K562 (cell line): ENCODE measurements at regions not wholly inside any gene's neighbourhood (a gene's known extent, or its start where the extent isn't known, plus 50 kb on each side); places are given as distances from the start of the nearest gene placed in this dataset.

ENCODE experiments used
- ATAC-seq: fragments of 200-7000 bp; cut with Tn5 transposase; 3 replicates; pipeline ENCODE4 v1.9.1; 2020; ENCODE audit warnings: moderate library complexity
- BruUV-seq: library from RNA; stranded (reverse); fragments of 400-500 nt; replicated peaks from 2 replicates; lab custom pipeline; 2021; lab: Mats Ljungman, UMichigan
- CTCF ChIA-PET: fragments of 300-600 bp; formaldehyde crosslinking; extraction: SDS; loops from one replicate; lab custom pipeline; 2021; ENCODE audit warnings: low intra/inter-chr PET ratio; lab: Yijun Ruan, JAX
- POLR2A ChIA-PET: fragments of 300-600, 350-650 bp; sonication (Branson Sonifier 250); formaldehyde crosslinking; extraction: SDS; loops from one replicate; lab custom pipeline; 2021; ENCODE audit warnings: antibody characterized with exemption, inconsistent platforms; lab: Yijun Ruan, JAX
- DNase-seq, 4 experiments: peaks; one replicate each; pipeline versions ENCODE4 v3.0.0 to v3.0.0-alpha.2; 2011 to 2018; ENCODE audit warnings: low spot score in 3 of 4, mixed read lengths in 3 of 4; ENCODE audit errors: extremely low read depth in 1 of 4
- FAIRE-seq: peaks from 2 replicates; lab custom pipeline; 2011; peaks lifted over from hg19 to GRCh38; lab: Jason Lieb, UNC
- H2AFZ ChIP-seq: 2 replicates; pipeline ENCODE4 v1.6.0; 2011; ENCODE audit warnings: low read depth, low read length, control low read depth, inconsistent platforms
- H3K27ac ChIP-seq: fragments of 200-600 bp; 3 replicates; pipeline ENCODE4 v1.8.0; 2011; ENCODE audit warnings: low read depth, mild to moderate bottlenecking, control low read depth, inconsistent platforms, low read length, moderate library complexity, mixed read lengths; ENCODE audit errors: extremely low read depth
- H3K27me3 ChIP-seq, 2 experiments: fragments of 300-600 bp in 1 of 2; 2 replicates in 1 of 2; 3 replicates in 1 of 2; pipeline versions ENCODE4 v1.6.0 to v1.8.0; 2011; ENCODE audit warnings: inconsistent platforms in 2 of 2, low read length in 2 of 2, mild to moderate bottlenecking in 1 of 2, mixed read lengths in 1 of 2, moderate library complexity in 1 of 2; ENCODE audit not compliant: control insufficient read depth in 2 of 2, insufficient read depth in 2 of 2
- H3K36me3 ChIP-seq: fragments of 300-600 bp; 3 replicates; pipeline ENCODE4 v1.8.0; 2011; ENCODE audit warnings: mild to moderate bottlenecking, low read length, inconsistent platforms; ENCODE audit not compliant: control insufficient read depth, insufficient read depth
- H3K4me1 ChIP-seq, 2 experiments: fragments of 200-600 bp in 1 of 2; replicated peaks in 1 of 2; 2 replicates in 1 of 2; 3 replicates in 1 of 2; pipeline versions ENCODE4 v1.5.1 to v1.8.0; 2011; ENCODE audit warnings: inconsistent platforms in 2 of 2, low read length in 2 of 2, mild to moderate bottlenecking in 1 of 2, mixed read lengths in 1 of 2, moderate library complexity in 1 of 2; ENCODE audit not compliant: control insufficient read depth in 2 of 2, insufficient read depth in 2 of 2
- H3K4me2 ChIP-seq: 2 replicates; pipeline ENCODE4 v1.6.1; 2011; ENCODE audit warnings: low read length, control low read depth, inconsistent platforms, mixed read lengths; ENCODE audit not compliant: insufficient read depth
- H3K4me3 ChIP-seq: fragments of 200-600 bp; sonication (generic), shearing (Covaris generic); 2 replicates; pipeline ENCODE4 v1.5.1; 2016; ENCODE audit warnings: control low read depth, inconsistent platforms
- H3K79me2 ChIP-seq: fragments of 200-600 bp; 3 replicates; pipeline ENCODE4 v1.8.0; 2011; ENCODE audit warnings: low read length, inconsistent platforms; ENCODE audit not compliant: control insufficient read depth, insufficient read depth
- H3K9ac ChIP-seq, 2 experiments: 2 replicates each; pipeline versions ENCODE4 v1.6.0 to v1.6.1; 2011; ENCODE audit warnings: low read depth in 2 of 2, low read length in 2 of 2, control low read depth in 1 of 2, inconsistent platforms in 1 of 2, mild to moderate bottlenecking in 1 of 2, mixed read lengths in 1 of 2; ENCODE audit not compliant: insufficient read depth in 1 of 2
- H3K9me1 ChIP-seq: one replicate; pipeline ENCODE4 v1.6.0; 2011; ENCODE audit warnings: inconsistent platforms, mild to moderate bottlenecking, low read length, moderate library complexity; ENCODE audit not compliant: control insufficient read depth, insufficient read depth
- H3K9me3 ChIP-seq: replicated peaks from 2 replicates; pipeline ENCODE4 v1.5.1; 2011; ENCODE audit warnings: low read depth, low read length, inconsistent platforms; ENCODE audit not compliant: control insufficient read depth, insufficient read depth
- H4K20me1 ChIP-seq: replicated peaks from 2 replicates; pipeline ENCODE4 v1.6.1; 2011; ENCODE audit warnings: low read length, inconsistent platforms, mixed read lengths; ENCODE audit not compliant: control insufficient read depth, insufficient read depth
- EWSR1 ChIP-seq: fragments of 450-650 bp; IDR thresholded peaks from 2 replicates; pipeline ENCODE4 v1.6.1; 2018; ENCODE audit warnings: borderline replicate concordance, mild to moderate bottlenecking, low read depth, moderate library complexity; ENCODE audit not compliant: partially characterized antibody
- JUND ChIP-seq, 2 experiments: IDR thresholded peaks; 2 replicates in 1 of 2; 3 replicates in 1 of 2; pipeline ENCODE4 v1.6.1; 2011; ENCODE audit warnings: borderline replicate concordance in 2 of 2, low read depth in 2 of 2, low read length in 2 of 2, improper control_type of control experiment in 1 of 2, missing biosample characterization in 1 of 2, missing genetic modification characterization in 1 of 2, missing genetic modification reagents in 1 of 2
- L3MBTL2 ChIP-seq: fragments of 450-650 bp; IDR thresholded peaks from 2 replicates; pipeline ENCODE4 v1.6.1; 2016; ENCODE audit warnings: mild to moderate bottlenecking, moderate library complexity
- NR4A1 ChIP-seq, 2 experiments: fragments of 250-450 bp in 1 of 2; fragments of 450-650 bp in 1 of 2; sonication (Bioruptor Pico) in 1 of 2; IDR thresholded peaks; 2 replicates each; pipeline versions ENCODE4 v1.4.0 to v1.6.1; 2016 to 2020; ENCODE audit warnings: mild to moderate bottlenecking in 2 of 2, missing compliant biosample characterization in 1 of 2, missing genetic modification characterization in 1 of 2, moderate library complexity in 1 of 2
- PTBP1 ChIP-seq: fragments of 200-400 bp; formaldehyde crosslinking; IDR thresholded peaks from 2 replicates; pipeline ENCODE4 v1.6.1; 2017; ENCODE audit warnings: low read depth, low read length
- PURB ChIP-seq: sonication (generic); formaldehyde crosslinking; IDR thresholded peaks from 2 replicates; pipeline ENCODE4 v1.9.0; 2021; ENCODE audit warnings: low read depth, mild to moderate bottlenecking, missing genetic modification reagents
- TCFL5 ChIP-seq: fragments of 250-450 bp; sonication (Bioruptor Pico); conservative IDR thresholded peaks from 2 replicates; pipeline ENCODE4 v1.6.1; 2021; ENCODE audit warnings: mild to moderate bottlenecking, moderate library complexity, matching md5 sums
- ZNF764 ChIP-seq: fragments of 250-450 bp; sonication (Bioruptor Pico); IDR thresholded peaks from 2 replicates; pipeline ENCODE4 v1.4.0; 2020; ENCODE audit warnings: low read depth, mild to moderate bottlenecking, moderate library complexity
- ZNF785 ChIP-seq: fragments of 250-450 bp; sonication (Bioruptor Pico); IDR thresholded peaks from 2 replicates; pipeline ENCODE4 v1.4.0; 2020; ENCODE audit warnings: mild to moderate bottlenecking
- WGBS: fragments of 100-300 bp; shearing (Covaris generic); methylation state at CpG from one replicate; pipeline ENCODE4 v1.1.6; 2016; ENCODE audit warnings: low coverage, mixed read lengths; ENCODE audit not compliant: insufficient coverage; ENCODE audit errors: missing lambda C conversion rate; 5-methylcytosine and 5-hydroxymethylcytosine counted together
- in situ Hi-C: fragments of 300-500 bp; cut with MboI; formaldehyde crosslinking; loops from 4 replicates; pipeline ENCODE4 v1.15.0; 2018; ENCODE audit warnings: inconsistent platforms, mixed read lengths
- intact Hi-C: fragments of 100-400 bp; cut with micrococcal nuclease; formaldehyde crosslinking; loops from 2 replicates; pipeline ENCODE4 v1.14.2; 2022

GRCh38 chr9:89902450-89903140, 297.8 kb downstream of the GADD45G start:
- H3K9me1 ChIP-seq, result no peaks in the 10 kb centered on the region

GRCh38 chr9:89903141-89903475, 298.3 kb downstream of the GADD45G start:
- H3K36me3 ChIP-seq, result no peaks in the 10 kb centered on the region
- no TSS peak for BruUV-seq
- no peaks in the 10 kb centered on the region for H3K4me1 ChIP-seq
- no peak overlapping the region for H3K4me2 ChIP-seq
- CTCF ChIA-PET, result no interaction called here
- H3K27ac ChIP-seq, result no peak overlapping the region
- FAIRE-seq, result no peak
- H3K4me3 ChIP-seq, result no peak overlapping the region
- WGBS, result 0% methylated on average over 2 of the region's 3 CpGs
- H4K20me1 ChIP-seq, result no peaks in the 10 kb centered on the region
- H3K27me3 ChIP-seq, result no peaks in the 10 kb centered on the region
- POLR2A ChIA-PET, result interaction anchor here (0.9 kb wide), 1 partner anchor 14 kb away, joined by 3 read pairs; no protein-coding TSS in a partner anchor
- intact Hi-C loops (no loop called here), in situ Hi-C loops (no loop called here)
- ATAC-seq, result no peak
- H3K79me2 ChIP-seq, result no peaks in the 10 kb centered on the region
- TF ChIP-seq ZNF785 (CRISPR knock-in tag) (no peak), PTBP1 (no peak), EWSR1 (no peak), NR4A1 (CRISPR knock-in tag; IDR thresholded peaks at IDR 0.05) (no peak), NR4A1 (tag; IDR thresholded peaks at IDR 0.05) (no peak)
- DNase-seq, result no peak
- H3K9me1 ChIP-seq, result no peaks in the 10 kb centered on the region
- no peak overlapping the region for H2AFZ ChIP-seq
- no peaks in the 10 kb centered on the region for H3K9me3 ChIP-seq
- no peak overlapping the region for H3K9ac ChIP-seq

More at GRCh38 chr9:89902450-89903140, 297.8 kb downstream of the GADD45G start:
- Histone ChIP-seq H3K9ac (no peak overlapping the region), H3K4me2 (no peak overlapping the region), H3K4me1 (no peaks in the 10 kb centered on the region), H4K20me1 (no peaks in the 10 kb centered on the region), H2AFZ (no peak overlapping the region), H3K9me3 (no peaks in the 10 kb centered on the region), H3K27me3 (no peaks in the 10 kb centered on the region), H3K36me3 (no peaks in the 10 kb centered on the region), H3K27ac (no peak overlapping the region), H3K79me2 (no peaks in the 10 kb centered on the region), H3K4me3 (no peak overlapping the region)
- intact Hi-C loops (no loop called here), in situ Hi-C loops (no loop called here)
- no peak for TF ChIP-seq L3MBTL2
- TF ChIP-seq TCFL5 (CRISPR knock-in tag), result no peak
- no peak for TF ChIP-seq JUND (IDR thresholded peaks at IDR 0.05; ENCODE audit: borderline replicate concordance, low read depth, low read length)
- TF ChIP-seq JUND (tag; IDR thresholded peaks at IDR 0.05; ENCODE audit: borderline replicate concordance, low read depth, low read length), result no peak
- TF ChIP-seq ZNF764 (CRISPR knock-in tag), result no peak
- no peak for TF ChIP-seq PURB
- WGBS, result 0% methylated on average over 8 of the region's 8 CpGs
- BruUV-seq, result no TSS peak
- ChIA-PET POLR2A (interaction anchor here (0.9 kb wide), 1 partner anchor 14 kb away, joined by 3 read pairs; no protein-coding TSS in a partner anchor), CTCF (no interaction called here)
- ATAC-seq (no peak), FAIRE-seq (no peak), DNase-seq (no peak)
